Smooth muscle cell (in vitro differentiated cells): ENCODE measurements at regions not wholly inside any gene's neighbourhood (a gene's known extent, or its start where the extent isn't known, plus 50 kb on each side); places are given as distances from the start of the nearest gene placed in this dataset.

Experiments used
- DNase-seq: peaks from one replicate; lab custom pipeline; 2025; ENCODE audit not compliant: unreplicated experiment; lab: John Stamatoyannopoulos, UW
- H2AFZ ChIP-seq: fragments of 200-600 bp; sonication (generic); 2 replicates; pipeline ENCODE4 v1.6.0; 2016; ENCODE audit warnings: antibody characterized with exemption, low read depth, mild to moderate bottlenecking
- H3F3A ChIP-seq: fragments of 200-600 bp; sonication (generic); 2 replicates; pipeline ENCODE4 v1.6.0; 2017; ENCODE audit warnings: antibody characterized with exemption, low read depth
- H3K27ac ChIP-seq: fragments of 200-600 bp; sonication (generic); 2 replicates; pipeline ENCODE4 v1.5.1; 2016; ENCODE audit warnings: low read depth, mild to moderate bottlenecking
- H3K27me3 ChIP-seq: fragments of 200-600 bp; sonication (generic); 2 replicates; pipeline ENCODE4 v1.6.1; 2016; ENCODE audit warnings: low read depth, mild to moderate bottlenecking
- H3K36me3 ChIP-seq: fragments of 200-600 bp; sonication (generic); 2 replicates; pipeline ENCODE4 v1.5.1; 2016; ENCODE audit warnings: low read depth
- H3K4me1 ChIP-seq: fragments of 200-600 bp; sonication (generic); 2 replicates; pipeline ENCODE4 v1.5.1; 2016; ENCODE audit warnings: low read depth
- H3K4me2 ChIP-seq: fragments of 200-600 bp; sonication (generic); 2 replicates; pipeline ENCODE4 v1.6.0; 2016; ENCODE audit warnings: mild to moderate bottlenecking
- H3K4me3 ChIP-seq: fragments of 200-600 bp; sonication (generic); 2 replicates; pipeline ENCODE4 v1.5.1; 2016; ENCODE audit warnings: mild to moderate bottlenecking
- H3K79me2 ChIP-seq: fragments of 200-600 bp; sonication (generic); 2 replicates; pipeline ENCODE4 v1.6.0; 2016; ENCODE audit warnings: low read depth, mild to moderate bottlenecking
- H3K9ac ChIP-seq: fragments of 200-600 bp; sonication (generic); 2 replicates; pipeline ENCODE4 v1.6.0; 2016; ENCODE audit warnings: low read depth
- H3K9me3 ChIP-seq: fragments of 200-600 bp; sonication (generic); replicated peaks from 2 replicates; pipeline ENCODE4 v1.5.1; 2016; ENCODE audit warnings: low read depth
- H4K20me1 ChIP-seq: fragments of 200-600 bp; sonication (generic); 2 replicates; pipeline ENCODE4 v1.6.0; 2016; ENCODE audit warnings: low read depth
- CTCF ChIP-seq: fragments of 200-600 bp; sonication (generic); IDR thresholded peaks from 2 replicates; pipeline ENCODE4 v1.5.1; 2017; ENCODE audit warnings: borderline replicate concordance, mild to moderate bottlenecking, antibody characterized with exemption; ENCODE audit not compliant: insufficient read depth, poor library complexity, severe bottlenecking
- WGBS: methylation state at CpG from one replicate; pipeline ENCODE4 v1.1.7; 2016; ENCODE audit warnings: low lambda C conversion rate; 5-methylcytosine and 5-hydroxymethylcytosine counted together

- no peaks in the 10 kb centered on the region for H3K27me3 ChIP-seq
- no peaks in the 10 kb centered on the region for H3K79me2 ChIP-seq
- H3K4me3 ChIP-seq, result no peak overlapping the region
- no peaks in the 10 kb centered on the region for H4K20me1 ChIP-seq
- WGBS, result 57% methylated on average over 2 of the region's 2 CpGs
- H3K27ac ChIP-seq, result no peak overlapping the region
- no peaks in the 10 kb centered on the region for H3K36me3 ChIP-seq
- no peak for DNase-seq
- H3F3A ChIP-seq, result no peaks in the 10 kb centered on the region
- no peak overlapping the region for H3K9ac ChIP-seq
- no peak for TF ChIP-seq CTCF
- no peak overlapping the region for H2AFZ ChIP-seq
- H3K9me3 ChIP-seq, result no peaks in the 10 kb centered on the region
- no peak overlapping the region for H3K4me2 ChIP-seq
- H3K4me1 ChIP-seq, result no peaks in the 10 kb centered on the region
Measured at GRCh38 chr4:14130551-14130950, 503.0 kb upstream of the BOD1L1 start.

- 56% methylated on average over 1 of the region's 1 CpG for WGBS
- Histone ChIP-seq H3K9me3 (no peaks in the 10 kb centered on the region), H3K9ac (no peak overlapping the region), H4K20me1 (no peaks in the 10 kb centered on the region), H3F3A (no peaks in the 10 kb centered on the region), H3K4me3 (no peak overlapping the region), H3K79me2 (no peaks in the 10 kb centered on the region), H3K27ac (no peak overlapping the region), H2AFZ (no peak overlapping the region), H3K27me3 (no peaks in the 10 kb centered on the region), H3K4me2 (no peak overlapping the region), H3K4me1 (no peaks in the 10 kb centered on the region), H3K36me3 (no peaks in the 10 kb centered on the region)
- DNase-seq, result no peak
- TF ChIP-seq CTCF, result no peak
Measured at GRCh38 chr4:14131335-14131734, 503.8 kb upstream of the BOD1L1 start.

GRCh38 chr4:14132301-14132700 lies 504.8 kb upstream of the BOD1L1 start:
- Histone ChIP-seq H3K4me3 (no peak overlapping the region), H3K36me3 (no peaks in the 10 kb centered on the region), H4K20me1 (no peaks in the 10 kb centered on the region), H3K79me2 (no peaks in the 10 kb centered on the region), H3K9ac (no peak overlapping the region), H2AFZ (no peak overlapping the region), H3K9me3 (no peaks in the 10 kb centered on the region), H3K4me2 (no peak overlapping the region), H3F3A (no peaks in the 10 kb centered on the region), H3K4me1 (no peaks in the 10 kb centered on the region), H3K27me3 (no peaks in the 10 kb centered on the region), H3K27ac (no peak overlapping the region)
- no peak for DNase-seq
- 89% methylated on average over 1 of the region's 1 CpG for WGBS
- no peak for TF ChIP-seq CTCF

GRCh38 chr4:14138106-14138505 lies 510.6 kb upstream of the BOD1L1 start:
- no peaks in the 10 kb centered on the region for H3K4me1 ChIP-seq
- H3K4me2 ChIP-seq, result no peak overlapping the region
- no peaks in the 10 kb centered on the region for H3K36me3 ChIP-seq
- H3K79me2 ChIP-seq, result no peaks in the 10 kb centered on the region
- no peak for DNase-seq
- no peak overlapping the region for H3K9ac ChIP-seq
- no peaks in the 10 kb centered on the region for H3K9me3 ChIP-seq
- TF ChIP-seq CTCF, result no peak
- H3K27ac ChIP-seq, result no peak overlapping the region
- no peak overlapping the region for H3K4me3 ChIP-seq
- H2AFZ ChIP-seq, result no peak overlapping the region
- no peaks in the 10 kb centered on the region for H3K27me3 ChIP-seq
- no peaks in the 10 kb centered on the region for H3F3A ChIP-seq
- H4K20me1 ChIP-seq, result no peaks in the 10 kb centered on the region
